ENCODE measurements at regions not wholly inside any gene's neighbourhood (a gene's known extent, or its start where the extent isn't known, plus 50 kb on each side); places are given as distances from the start of the nearest gene placed in this dataset.

- TF ChIP-seq CTCF (conservative IDR thresholded peaks at IDR 0.05; ENCODE audit: low read length) (no peak), EZH2phosphoT487 (IDR thresholded peaks at IDR 0.05; ENCODE audit: borderline replicate concordance) (no peak)
These were observed 121.2 kb upstream of the NAALADL2 start for GRCh38 chr3:174737966-174738365.

Data from Loucy (cell line).